DND-41 (cell line): ENCODE measurements at regions not wholly inside any gene's neighbourhood (a gene's known extent, or its start where the extent isn't known, plus 50 kb on each side); places are given as distances from the start of the nearest gene placed in this dataset.

Experiments used
- CTCF ChIP-seq: IDR thresholded peaks from 2 replicates; pipeline ENCODE4 v1.5.1; 2012; ENCODE audit warnings: borderline replicate concordance, low read length, moderate library complexity, mild to moderate bottlenecking; ENCODE audit not compliant: poor library complexity, severe bottlenecking; ENCODE audit errors: extremely low read depth
- EZH2 ChIP-seq: IDR thresholded peaks from 3 replicates; pipeline ENCODE4 v1.6.1; 2012; ENCODE audit warnings: borderline replicate concordance, low read depth, mild to moderate bottlenecking, moderate library complexity, low read length, inconsistent platforms; ENCODE audit not compliant: severe bottlenecking

GRCh38 chr1:221510793-221511503 lies 230.9 kb downstream of the DUSP10 start:
- TF ChIP-seq CTCF (no peak), EZH2 (no peak)
